HL-60 (cell line): ENCODE measurements at regions not wholly inside any gene's neighbourhood (a gene's known extent, or its start where the extent isn't known, plus 50 kb on each side); places are given as distances from the start of the nearest gene placed in this dataset.

Experiments used
- DNase-seq, 2 experiments: peaks; one replicate each; pipeline ENCODE4 v3.0.0-alpha.2; 2010 to 2020; ENCODE audit warnings: low read depth in 1 of 2, low spot score in 1 of 2
- H3K27ac ChIP-seq: fragments of 250-450 bp; sonication (Bioruptor Pico); replicated peaks from 2 replicates; pipeline ENCODE4 v1.5.1; 2020; ENCODE audit warnings: mild to moderate bottlenecking, moderate library complexity
- H3K27me3 ChIP-seq: fragments of 250-450 bp; sonication (Bioruptor Pico); 2 replicates; pipeline ENCODE4 v1.5.1; 2021; ENCODE audit warnings: mild to moderate bottlenecking, moderate library complexity; ENCODE audit not compliant: insufficient read depth, poor library complexity, severe bottlenecking
- H3K4me3 ChIP-seq: replicated peaks from 2 replicates; pipeline ENCODE4 v1.5.1; 2011; ENCODE audit warnings: mild to moderate bottlenecking, control low read depth, low read length; ENCODE audit not compliant: insufficient read depth
- GABPA ChIP-seq: IDR thresholded peaks from 2 replicates; pipeline ENCODE4 v1.6.1; 2012; ENCODE audit warnings: low read depth
- POLR2AphosphoS5 ChIP-seq: IDR thresholded peaks from 2 replicates; pipeline ENCODE4 v1.6.1; 2012; ENCODE audit warnings: low read depth
- REST ChIP-seq: IDR thresholded peaks from 2 replicates; pipeline ENCODE4 v1.6.1; 2012; ENCODE audit warnings: low read depth; ENCODE audit not compliant: insufficient replicate concordance
- SPI1 ChIP-seq: IDR thresholded peaks from 2 replicates; pipeline ENCODE4 v1.6.1; 2012; ENCODE audit warnings: low read depth, mild to moderate bottlenecking, borderline replicate concordance
- TF ChIP-seq, protein P1 (sequence below): IDR thresholded peaks from one replicate; pipeline ENCODE4 v1.5.1; 2011; ENCODE audit warnings: low read length, control low read depth, inconsistent platforms; ENCODE audit not compliant: insufficient read depth

DNA sequence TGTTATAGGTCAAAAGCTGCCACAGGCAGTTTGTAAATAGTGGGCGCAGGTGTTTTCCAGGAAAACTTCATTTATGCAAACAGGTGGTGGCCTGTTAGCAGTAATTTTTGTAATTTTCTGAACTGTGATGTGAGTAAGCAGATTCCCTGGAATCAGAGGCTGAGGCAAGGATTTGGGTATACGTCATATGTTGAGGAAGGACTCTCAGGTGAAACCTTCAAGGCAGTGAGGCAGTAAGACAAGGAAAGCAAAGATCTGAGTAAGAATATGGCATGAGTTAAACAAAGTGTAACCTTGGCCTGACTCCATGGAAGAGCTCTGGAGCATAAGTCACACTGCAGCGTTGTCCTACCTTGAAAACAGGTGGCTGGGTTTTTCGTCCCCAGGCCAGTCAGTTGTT lies 291.1 kb upstream of the BTBD3 start:
- Histone ChIP-seq H3K27me3 (no peaks in the 10 kb centered on the region), H3K4me3 (no peak overlapping the region), H3K27ac (no peak overlapping the region)
- TF ChIP-seq, protein P1, sequence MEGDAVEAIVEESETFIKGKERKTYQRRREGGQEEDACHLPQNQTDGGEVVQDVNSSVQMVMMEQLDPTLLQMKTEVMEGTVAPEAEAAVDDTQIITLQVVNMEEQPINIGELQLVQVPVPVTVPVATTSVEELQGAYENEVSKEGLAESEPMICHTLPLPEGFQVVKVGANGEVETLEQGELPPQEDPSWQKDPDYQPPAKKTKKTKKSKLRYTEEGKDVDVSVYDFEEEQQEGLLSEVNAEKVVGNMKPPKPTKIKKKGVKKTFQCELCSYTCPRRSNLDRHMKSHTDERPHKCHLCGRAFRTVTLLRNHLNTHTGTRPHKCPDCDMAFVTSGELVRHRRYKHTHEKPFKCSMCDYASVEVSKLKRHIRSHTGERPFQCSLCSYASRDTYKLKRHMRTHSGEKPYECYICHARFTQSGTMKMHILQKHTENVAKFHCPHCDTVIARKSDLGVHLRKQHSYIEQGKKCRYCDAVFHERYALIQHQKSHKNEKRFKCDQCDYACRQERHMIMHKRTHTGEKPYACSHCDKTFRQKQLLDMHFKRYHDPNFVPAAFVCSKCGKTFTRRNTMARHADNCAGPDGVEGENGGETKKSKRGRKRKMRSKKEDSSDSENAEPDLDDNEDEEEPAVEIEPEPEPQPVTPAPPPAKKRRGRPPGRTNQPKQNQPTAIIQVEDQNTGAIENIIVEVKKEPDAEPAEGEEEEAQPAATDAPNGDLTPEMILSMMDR, result no peak
- TF ChIP-seq POLR2AphosphoS5 (no peak), GABPA (no peak), REST (no peak), SPI1 (no peak)
- DNase-seq, result no peak

- Histone ChIP-seq H3K27me3 (no peaks in the 10 kb centered on the region), H3K27ac (no peak overlapping the region), H3K4me3 (no peak overlapping the region)
- TF ChIP-seq, protein P1, result no peak
- no peak for TF ChIP-seq REST
- no peak for TF ChIP-seq SPI1
- TF ChIP-seq POLR2AphosphoS5, result no peak
- no peak for TF ChIP-seq GABPA
- no peak for DNase-seq
Observed at GRCh38 chr20:11642866-11643265, 274.8 kb upstream of the BTBD3 start.

- DNase-seq, result no peak
- no peak overlapping the region for H3K4me3 ChIP-seq
- TF ChIP-seq GABPA (no peak), SPI1 (no peak), REST (no peak)
- TF ChIP-seq, protein P1, result no peak
- no peak overlapping the region for H3K27ac ChIP-seq
- no peaks in the 10 kb centered on the region for H3K27me3 ChIP-seq
Observed at GRCh38 chr20:11646359-11646758, 271.3 kb upstream of the BTBD3 start.
